ENCODE measurements at regions not wholly inside any gene's neighbourhood (a gene's known extent, or its start where the extent isn't known, plus 50 kb on each side); places are given as distances from the start of the nearest gene placed in this dataset.
A peak's percentile ranks its signal among the peaks of the same experiment; 100 is the strongest.

DNA sequence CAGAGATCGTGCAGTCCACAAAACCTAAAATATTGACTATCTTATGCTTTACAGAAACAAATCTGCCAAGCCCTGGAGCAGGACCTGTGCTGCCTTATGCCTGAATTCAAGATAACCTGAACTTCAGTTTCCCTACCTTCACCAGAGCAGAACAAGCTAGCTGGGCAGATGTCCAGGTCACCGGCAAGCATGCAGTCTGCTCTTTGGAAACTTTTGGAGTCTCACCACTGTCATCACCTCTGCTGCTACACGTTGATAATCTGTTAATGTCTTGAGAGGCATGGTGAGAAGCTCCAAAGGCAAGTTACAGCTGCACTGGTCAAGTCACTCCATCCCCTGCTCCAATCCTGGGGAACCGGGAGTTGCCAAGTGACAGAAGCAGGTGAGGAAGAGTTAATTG is 354.2 kb downstream of the RBM43 start:
- no peak for DNase-seq

DNA sequence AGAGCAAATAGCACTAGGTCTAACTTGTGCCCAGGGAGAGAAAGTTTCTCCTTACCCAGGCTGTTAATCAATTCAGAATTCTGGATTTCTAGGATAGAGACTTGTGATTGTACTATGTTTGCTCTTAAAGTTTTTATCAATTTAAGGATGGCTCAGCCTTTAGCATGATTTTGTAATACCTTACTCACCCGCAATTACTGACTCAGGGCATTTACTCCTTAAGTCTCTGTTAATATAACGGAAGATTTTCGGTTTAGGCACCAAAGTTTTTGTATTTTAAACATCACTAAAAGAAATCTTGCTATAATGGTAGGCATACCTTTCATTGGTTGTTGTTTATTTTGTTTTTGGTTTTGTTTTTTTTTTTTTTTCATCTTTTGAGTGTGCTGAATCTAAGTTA is 358.2 kb downstream of the RBM43 start:
- Histone ChIP-seq H3K4me2 (ENCODE audit: unreplicated experiment) (no peak overlapping the region), H3K4me3 (no peak overlapping the region), H2AFZ (no peak overlapping the region), H3F3A (ENCODE audit: insufficient read depth) (no peaks in the 10 kb centered on the region), H3K4me1 (ENCODE audit: insufficient read depth) (no peaks in the 10 kb centered on the region), H3K36me3 (ENCODE audit: low read depth) (no peaks in the 10 kb centered on the region), H3K27ac (no peak overlapping the region), H3K27me3 (replicated peaks; ENCODE audit: insufficient read depth) (no peaks in the 10 kb centered on the region), H3K9me2 (ENCODE audit: insufficient read depth) (no peaks in the 10 kb centered on the region), H3K9me3 (ENCODE audit: low read depth) (no peaks in the 10 kb centered on the region), H4K20me1 (ENCODE audit: insufficient read depth) (no peaks in the 10 kb centered on the region), H3K9ac (no peak overlapping the region), H3K79me2 (ENCODE audit: insufficient read depth) (no peaks in the 10 kb centered on the region)
- TF ChIP-seq EZH2 (IDR thresholded peaks at IDR 0.05; ENCODE audit: insufficient read depth, poor library complexity, severe bottlenecking) (no peak), EZH2phosphoT487 (IDR thresholded peaks at IDR 0.05; ENCODE audit: insufficient read depth, low read depth) (no peak)
- peak; percentile 58 for DNase-seq
- in situ Hi-C loops (cut with MboI): loop anchor here (25.0 kb wide), 2 partner anchors 416 to 1291 kb away; partner anchors contain the start of gene RND3
- WGBS, 2 experiments (ENCODE audit: low coverage in 1 of 2, low lambda C conversion rate in 2 of 2, missing lambda C conversion rate in 2 of 2): 55 to 65% methylated on average over 3 of the region's 3 CpGs

More for the DNA sequence above, 354.2 kb downstream of the RBM43 start:
- in situ Hi-C loops (cut with MboI): loop anchor here (25.0 kb wide), 2 partner anchors 420 to 1295 kb away; partner anchors contain the start of gene RND3
- Histone ChIP-seq H3K9me2 (ENCODE audit: insufficient read depth) (no peaks in the 10 kb centered on the region), H2AFZ (no peak overlapping the region), H3K27ac (no peak overlapping the region), H3K4me3 (no peak overlapping the region), H3F3A (ENCODE audit: insufficient read depth) (peaks cover 8% of the 10 kb centered on the region; the same call in 1 of the 2 replicates), H4K20me1 (ENCODE audit: insufficient read depth) (no peaks in the 10 kb centered on the region), H3K36me3 (ENCODE audit: low read depth) (no peaks in the 10 kb centered on the region), H3K4me2 (ENCODE audit: unreplicated experiment) (no peak overlapping the region), H3K27me3 (replicated peaks; ENCODE audit: insufficient read depth) (no peaks in the 10 kb centered on the region), H3K4me1 (ENCODE audit: insufficient read depth) (peaks cover 11% of the 10 kb centered on the region), H3K79me2 (ENCODE audit: insufficient read depth) (no peaks in the 10 kb centered on the region), H3K9me3 (ENCODE audit: low read depth) (no peaks in the 10 kb centered on the region), H3K9ac (no peak overlapping the region)
- 79 to 86% methylated on average over 4 of the region's 4 CpGs for WGBS, 2 experiments (ENCODE audit: low coverage in 1 of 2, low lambda C conversion rate in 2 of 2, missing lambda C conversion rate in 2 of 2)
- TF ChIP-seq EZH2phosphoT487 (IDR thresholded peaks at IDR 0.05; ENCODE audit: insufficient read depth, low read depth) (no peak), EZH2 (IDR thresholded peaks at IDR 0.05; ENCODE audit: insufficient read depth, poor library complexity, severe bottlenecking) (no peak)

DNA sequence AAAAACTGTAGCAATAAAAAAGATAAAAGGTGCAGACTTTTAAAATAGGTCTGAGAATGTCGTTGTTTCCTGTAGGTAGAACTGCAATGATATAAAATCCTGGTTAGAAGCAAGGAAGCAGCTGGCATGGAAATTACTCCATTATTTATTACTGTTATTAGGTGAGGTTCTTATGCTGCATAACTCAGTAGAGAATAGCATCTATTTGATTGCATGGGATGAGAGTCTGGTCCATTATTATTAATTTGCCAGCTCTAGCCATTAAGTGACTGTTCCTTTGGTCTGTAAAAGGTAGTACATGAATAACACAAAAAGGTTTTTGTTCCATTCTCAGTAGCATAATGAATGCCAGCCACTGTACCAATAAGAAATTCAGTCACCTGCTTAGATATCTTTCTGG is 358.6 kb downstream of the RBM43 start:
- TF ChIP-seq EZH2 (IDR thresholded peaks at IDR 0.05; ENCODE audit: insufficient read depth, poor library complexity, severe bottlenecking): no peak
- no peak for TF ChIP-seq EZH2phosphoT487 (IDR thresholded peaks at IDR 0.05; ENCODE audit: insufficient read depth, low read depth)
- Histone ChIP-seq H3K27me3 (replicated peaks; ENCODE audit: insufficient read depth) (no peaks in the 10 kb centered on the region), H3F3A (ENCODE audit: insufficient read depth) (no peaks in the 10 kb centered on the region), H3K4me3 (no peak overlapping the region), H3K9me2 (ENCODE audit: insufficient read depth) (no peaks in the 10 kb centered on the region), H2AFZ (no peak overlapping the region), H3K36me3 (ENCODE audit: low read depth) (no peaks in the 10 kb centered on the region), H3K9ac (no peak overlapping the region), H3K4me2 (ENCODE audit: unreplicated experiment) (no peak overlapping the region), H3K27ac (no peak overlapping the region), H3K79me2 (ENCODE audit: insufficient read depth) (no peaks in the 10 kb centered on the region), H3K4me1 (ENCODE audit: insufficient read depth) (no peaks in the 10 kb centered on the region), H4K20me1 (ENCODE audit: insufficient read depth) (no peaks in the 10 kb centered on the region), H3K9me3 (ENCODE audit: low read depth) (no peaks in the 10 kb centered on the region)
- 77 to 87% methylated on average over 1 of the region's 1 CpG for WGBS, 2 experiments (ENCODE audit: low coverage in 1 of 2, low lambda C conversion rate in 2 of 2, missing lambda C conversion rate in 2 of 2)
- in situ Hi-C loops (cut with MboI): loop anchor here (25.0 kb wide), 2 partner anchors 416 to 1291 kb away; partner anchors contain the start of gene RND3
- DNase-seq: no peak

DNA sequence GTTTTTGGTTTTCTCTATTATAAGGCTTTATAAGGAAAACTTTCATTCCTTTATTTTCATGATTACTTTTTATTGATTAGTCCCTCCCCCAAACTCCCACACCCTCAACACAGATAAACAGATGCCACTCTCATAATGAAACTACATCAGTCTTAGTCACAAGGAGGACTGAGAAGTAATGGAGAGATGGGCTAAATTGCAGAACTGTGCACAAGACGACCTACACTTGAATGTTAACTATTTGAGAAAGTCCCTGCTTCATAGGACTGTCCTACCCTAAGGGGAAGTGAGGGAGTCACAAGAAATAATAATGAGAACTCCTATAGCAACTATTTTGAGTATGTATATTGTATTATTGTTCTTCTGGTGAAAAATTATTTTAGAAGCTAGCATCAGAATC is 360.8 kb downstream of the RBM43 start:
- H3K9me3 ChIP-seq (ENCODE audit: low read depth): no peaks in the 10 kb centered on the region
- no peak overlapping the region for H3K4me2 ChIP-seq (ENCODE audit: unreplicated experiment)
- DNase-seq: no peak
- H2AFZ ChIP-seq: no peak overlapping the region
- H3K27me3 ChIP-seq (replicated peaks; ENCODE audit: insufficient read depth): no peaks in the 10 kb centered on the region
- in situ Hi-C loops (cut with MboI): loop anchor here (25.0 kb wide), 2 partner anchors 414 to 1289 kb away; partner anchors contain the start of gene RND3
- no peak overlapping the region for H3K9ac ChIP-seq
- no peaks in the 10 kb centered on the region for H4K20me1 ChIP-seq (ENCODE audit: insufficient read depth)
- H3K79me2 ChIP-seq (ENCODE audit: insufficient read depth): no peaks in the 10 kb centered on the region
- H3K36me3 ChIP-seq (ENCODE audit: low read depth): no peaks in the 10 kb centered on the region
- WGBS, 2 experiments (ENCODE audit: low coverage in 1 of 2, low lambda C conversion rate in 2 of 2, missing lambda C conversion rate in 2 of 2): 20 to 37% methylated on average over 1 of the region's 1 CpG
- H3F3A ChIP-seq (ENCODE audit: insufficient read depth): no peaks in the 10 kb centered on the region
- no peak overlapping the region for H3K4me3 ChIP-seq
- H3K9me2 ChIP-seq (ENCODE audit: insufficient read depth): no peaks in the 10 kb centered on the region
- TF ChIP-seq EZH2phosphoT487 (IDR thresholded peaks at IDR 0.05; ENCODE audit: insufficient read depth, low read depth): no peak
- no peak for TF ChIP-seq EZH2 (IDR thresholded peaks at IDR 0.05; ENCODE audit: insufficient read depth, poor library complexity, severe bottlenecking)
- no peak overlapping the region for H3K27ac ChIP-seq
- no peaks in the 10 kb centered on the region for H3K4me1 ChIP-seq (ENCODE audit: insufficient read depth)

DNA sequence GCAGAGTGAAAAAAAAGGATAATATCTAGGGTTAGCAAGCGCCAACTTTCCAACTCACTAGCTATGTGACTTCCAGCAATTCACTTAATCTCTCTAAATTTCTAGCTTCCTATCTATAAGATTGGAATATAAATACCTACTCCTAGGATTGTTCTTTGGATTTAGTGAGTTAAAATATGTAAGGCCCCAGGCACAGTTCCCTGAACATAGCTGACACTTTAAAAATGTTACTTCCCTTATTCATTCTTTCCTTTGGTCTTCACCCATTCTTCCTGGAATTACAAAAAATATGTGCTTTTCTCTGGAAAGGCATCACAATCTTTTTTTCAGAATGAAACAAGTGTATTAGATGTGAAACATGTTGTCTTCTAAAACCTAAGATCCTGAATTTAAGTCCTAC is 365.7 kb downstream of the RBM43 start:
- H4K20me1 ChIP-seq (ENCODE audit: insufficient read depth): no peaks in the 10 kb centered on the region
- no peaks in the 10 kb centered on the region for H3K79me2 ChIP-seq (ENCODE audit: insufficient read depth)
- in situ Hi-C loops (cut with MboI): no loop called here
- no peaks in the 10 kb centered on the region for H3K4me1 ChIP-seq (ENCODE audit: insufficient read depth)
- no peak overlapping the region for H3K27ac ChIP-seq
- H3K9ac ChIP-seq: no peak overlapping the region
- TF ChIP-seq EZH2 (IDR thresholded peaks at IDR 0.05; ENCODE audit: insufficient read depth, poor library complexity, severe bottlenecking) (no peak), EZH2phosphoT487 (IDR thresholded peaks at IDR 0.05; ENCODE audit: insufficient read depth, low read depth) (no peak)
- H3K9me2 ChIP-seq (ENCODE audit: insufficient read depth): no peaks in the 10 kb centered on the region
- no peaks in the 10 kb centered on the region for H3F3A ChIP-seq (ENCODE audit: insufficient read depth)
- H3K4me2 ChIP-seq (ENCODE audit: unreplicated experiment): no peak overlapping the region
- H3K36me3 ChIP-seq (ENCODE audit: low read depth): no peaks in the 10 kb centered on the region
- 98 to 100% methylated on average over 1 of the region's 1 CpG for WGBS, 2 experiments (ENCODE audit: low coverage in 1 of 2, low lambda C conversion rate in 2 of 2, missing lambda C conversion rate in 2 of 2)
- H3K9me3 ChIP-seq (ENCODE audit: low read depth): no peaks in the 10 kb centered on the region
- no peak overlapping the region for H3K4me3 ChIP-seq
- DNase-seq: no peak
- no peak overlapping the region for H2AFZ ChIP-seq
- H3K27me3 ChIP-seq (replicated peaks; ENCODE audit: insufficient read depth): no peaks in the 10 kb centered on the region
